Body of pancreas (tissue), 4 donors: ENCODE measurements at regions not wholly inside any gene's neighbourhood (a gene's known extent, or its start where the extent isn't known, plus 50 kb on each side); places are given as distances from the start of the nearest gene placed in this dataset.
A peak's percentile ranks its signal among the peaks of the same experiment; 100 is the strongest.

Source experiments
- ATAC-seq: fragments of 150-250 bp; one replicate; pipeline ENCODE4 v1.9.1; 2016
- DNase-seq, 4 donors: peaks; one replicate each; pipeline ENCODE4 v3.0.0-alpha.2; 2019
- H3K27ac ChIP-seq, 4 donors: fragments of 200-600 bp; sonication (generic); 1 replicate in 3 of 4; 2 replicates in 1 of 4; pipeline versions ENCODE4 v1.5.1 to v1.6.1; 2016 to 2019; ENCODE audit warnings: mild to moderate bottlenecking in 1 of 4, mixed read lengths in 1 of 4, moderate library complexity in 1 of 4
- H3K27me3 ChIP-seq, 2 donors: fragments of 200-600 bp; sonication (generic); one replicate each; pipeline ENCODE4 v1.6.0; 2016; ENCODE audit warnings: mild to moderate bottlenecking in 1 of 2
- H3K36me3 ChIP-seq, 2 donors: fragments of 200-600 bp; sonication (generic); replicated peaks in 1 of 2; 2 replicates each; pipeline ENCODE4 v1.5.1; 2016; ENCODE audit warnings: low read depth in 2 of 2; ENCODE audit not compliant: insufficient read depth in 1 of 2
- H3K4me1 ChIP-seq: fragments of 200-600 bp; sonication (generic); one replicate; pipeline ENCODE4 v1.6.0; 2016
- H3K4me3 ChIP-seq, 2 donors: fragments of 200-600 bp; sonication (generic); 1 replicate in 1 of 2; 2 replicates in 1 of 2; pipeline ENCODE4 v1.5.1; 2016 to 2019
- H3K9me3 ChIP-seq, 3 donors: fragments of 200-600 bp; sonication (generic); 1 replicate in 2 of 3; 2 replicates in 1 of 3; pipeline ENCODE4 v1.5.1; 2016
- POLR2A ChIP-seq, 3 donors: fragments of 450-650 bp; IDR thresholded peaks; one replicate each; pipeline ENCODE4 v1.6.1; 2016; ENCODE audit warnings: antibody characterized with exemption in 3 of 3, mild to moderate bottlenecking in 2 of 3
- WGBS, 2 donors: methylation state at CpG; one replicate each; pipeline ENCODE4 v1.1.5; 2017; 5-methylcytosine and 5-hydroxymethylcytosine counted together
- intact Hi-C: fragments of 100-400 bp; cut with DNase I; formaldehyde crosslinking; loops from one replicate; pipeline ENCODE4 v1.15.1; 2023
- TF ChIP-seq, protein P1 (sequence below), 7 experiments: fragments of 450-650 bp in 4 of 7; fragments of 200-600 bp in 3 of 7; sonication (generic) in 3 of 7; IDR thresholded peaks; one replicate each; pipeline ENCODE4 v1.5.1; 2016 to 2019; ENCODE audit warnings: antibody characterized with exemption in 7 of 7

DNA sequence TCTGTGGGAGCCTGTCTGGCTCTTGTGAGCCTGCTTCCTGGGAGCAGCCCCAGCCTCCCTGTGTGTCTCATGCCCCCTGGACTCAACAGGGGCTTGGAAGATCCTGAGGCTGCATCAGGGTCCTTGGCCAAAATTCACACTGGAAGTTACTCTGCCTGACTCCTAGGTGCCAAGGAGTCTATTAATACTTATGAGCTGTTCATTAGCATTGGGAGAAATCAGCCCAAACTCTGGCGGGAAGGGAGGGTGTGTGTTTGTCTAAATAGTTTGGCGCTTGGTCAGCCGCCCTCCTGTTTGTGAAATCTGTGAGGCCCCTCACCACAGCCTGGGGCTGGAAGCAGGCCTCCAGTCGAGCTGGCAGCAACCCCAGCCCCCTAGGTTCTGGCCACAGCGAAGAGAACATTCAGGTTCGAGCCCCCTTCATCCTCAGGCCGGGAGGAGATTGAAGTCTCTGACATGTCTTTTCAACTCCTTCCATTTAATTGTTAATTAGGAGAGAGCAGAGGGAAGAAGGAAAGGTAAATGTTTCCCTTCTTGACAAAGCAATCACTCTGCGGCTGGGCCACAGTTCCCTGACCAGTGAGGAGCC lies 82.1 kb upstream of the F3 start:
- no peak for DNase-seq
- no peaks in the 10 kb centered on the region for H3K9me3 ChIP-seq
- peaks cover 9% of the 10 kb centered on the region for H3K4me1 ChIP-seq
- WGBS, 2 donors, result 79 to 84% methylated on average over 7 of the region's 8 CpGs
- no peak overlapping the region for H3K27ac ChIP-seq
- no peak for ATAC-seq
- intact Hi-C loops, result no loop called here
- no peak for TF ChIP-seq POLR2A (IDR thresholded peaks at IDR 0.05)
- TF ChIP-seq, protein P1, sequence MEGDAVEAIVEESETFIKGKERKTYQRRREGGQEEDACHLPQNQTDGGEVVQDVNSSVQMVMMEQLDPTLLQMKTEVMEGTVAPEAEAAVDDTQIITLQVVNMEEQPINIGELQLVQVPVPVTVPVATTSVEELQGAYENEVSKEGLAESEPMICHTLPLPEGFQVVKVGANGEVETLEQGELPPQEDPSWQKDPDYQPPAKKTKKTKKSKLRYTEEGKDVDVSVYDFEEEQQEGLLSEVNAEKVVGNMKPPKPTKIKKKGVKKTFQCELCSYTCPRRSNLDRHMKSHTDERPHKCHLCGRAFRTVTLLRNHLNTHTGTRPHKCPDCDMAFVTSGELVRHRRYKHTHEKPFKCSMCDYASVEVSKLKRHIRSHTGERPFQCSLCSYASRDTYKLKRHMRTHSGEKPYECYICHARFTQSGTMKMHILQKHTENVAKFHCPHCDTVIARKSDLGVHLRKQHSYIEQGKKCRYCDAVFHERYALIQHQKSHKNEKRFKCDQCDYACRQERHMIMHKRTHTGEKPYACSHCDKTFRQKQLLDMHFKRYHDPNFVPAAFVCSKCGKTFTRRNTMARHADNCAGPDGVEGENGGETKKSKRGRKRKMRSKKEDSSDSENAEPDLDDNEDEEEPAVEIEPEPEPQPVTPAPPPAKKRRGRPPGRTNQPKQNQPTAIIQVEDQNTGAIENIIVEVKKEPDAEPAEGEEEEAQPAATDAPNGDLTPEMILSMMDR (IDR thresholded peaks at IDR 0.05), result no peak
- no peaks in the 10 kb centered on the region for H3K27me3 ChIP-seq
- H3K36me3 ChIP-seq, result no peaks in the 10 kb centered on the region
- H3K4me3 ChIP-seq, result no peak overlapping the region

DNA sequence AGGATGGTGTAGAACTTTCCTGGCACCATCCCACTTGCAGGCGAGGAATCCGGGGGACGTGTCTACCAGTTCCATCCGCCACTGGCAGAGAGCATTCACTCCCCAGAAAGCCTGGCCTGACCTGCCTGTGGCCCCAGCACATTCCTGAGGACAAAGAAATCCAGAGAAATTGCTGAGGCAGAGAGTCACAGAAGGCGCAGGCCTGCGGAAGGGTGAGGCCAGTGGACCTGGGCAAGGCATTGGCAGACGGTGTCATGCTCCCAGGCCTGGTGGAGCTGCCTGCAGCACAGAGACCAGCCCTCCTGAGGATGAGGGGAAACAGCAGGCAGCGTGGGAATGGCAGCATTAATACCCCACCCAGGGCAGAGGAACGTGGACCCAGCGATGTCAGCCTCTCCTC lies 81.2 kb upstream of the F3 start:
- DNase-seq, result no peak
- Histone ChIP-seq H3K4me3 (no peak overlapping the region), H3K36me3 (no peaks in the 10 kb centered on the region), H3K27ac (no peak overlapping the region), H3K9me3 (no peaks in the 10 kb centered on the region), H3K27me3 (no peaks in the 10 kb centered on the region), H3K4me1 (peaks cover 9% of the 10 kb centered on the region)
- no peak for ATAC-seq
- TF ChIP-seq, protein P1 (IDR thresholded peaks at IDR 0.05), result no peak
- no peak for TF ChIP-seq POLR2A (IDR thresholded peaks at IDR 0.05)
- 93 to 97% methylated on average over 10 of the region's 10 CpGs for WGBS, 2 donors
- intact Hi-C loops, result no loop called here

DNA sequence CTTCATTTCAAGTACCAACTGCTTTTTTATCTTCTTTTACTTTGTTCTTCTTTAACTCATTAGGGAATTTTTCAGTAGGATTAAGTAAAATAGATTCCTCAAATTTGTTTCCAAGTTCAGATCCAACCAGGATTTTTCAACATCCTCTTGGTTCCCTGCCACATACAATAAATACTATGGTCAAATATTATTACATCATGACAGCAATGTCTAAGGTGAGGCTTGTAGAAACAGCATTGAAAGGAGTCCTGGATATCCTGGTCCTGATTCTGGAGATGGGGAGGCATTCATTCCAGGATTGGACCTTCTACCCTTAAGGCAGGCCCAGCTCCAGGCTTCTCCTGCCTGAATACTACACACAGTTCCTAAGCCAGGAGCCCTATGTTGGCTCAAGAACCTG lies 80.2 kb upstream of the F3 start:
- intact Hi-C loops, result no loop called here
- no peak overlapping the region for H3K27ac ChIP-seq
- no peak for DNase-seq
- H3K4me1 ChIP-seq, result peaks cover 9% of the 10 kb centered on the region
- H3K4me3 ChIP-seq, result no peak overlapping the region
- H3K36me3 ChIP-seq, result no peaks in the 10 kb centered on the region
- TF ChIP-seq, protein P1 (IDR thresholded peaks at IDR 0.05), result no peak
- TF ChIP-seq POLR2A (IDR thresholded peaks at IDR 0.05), result no peak
- H3K9me3 ChIP-seq, result no peaks in the 10 kb centered on the region
- ATAC-seq, result no peak
- no peaks in the 10 kb centered on the region for H3K27me3 ChIP-seq

DNA sequence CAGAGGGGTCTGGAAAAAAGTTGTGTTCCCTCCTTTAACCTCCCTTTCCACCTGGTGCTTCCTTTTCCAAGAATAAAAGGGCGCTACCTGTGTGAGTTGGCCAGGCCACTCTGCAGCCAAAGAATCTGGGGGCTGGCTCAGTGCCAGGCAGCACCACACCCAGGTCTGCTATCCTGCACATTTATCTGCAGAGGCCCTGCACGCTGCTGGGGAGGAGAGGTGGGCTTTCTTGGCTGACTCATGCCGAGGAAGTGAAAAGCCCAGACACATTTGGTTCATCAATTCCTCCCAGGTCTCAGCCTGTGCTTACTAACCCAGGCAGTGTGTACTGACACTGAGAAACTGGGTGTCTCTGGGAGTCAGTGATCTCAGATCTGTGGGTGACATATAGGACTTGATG lies 79.8 kb upstream of the F3 start:
- H3K4me3 ChIP-seq, result no peak overlapping the region
- no peaks in the 10 kb centered on the region for H3K36me3 ChIP-seq
- H3K27ac ChIP-seq, result no peak overlapping the region
- no peak for TF ChIP-seq POLR2A (IDR thresholded peaks at IDR 0.05)
- TF ChIP-seq, protein P1 (IDR thresholded peaks at IDR 0.05), result no peak
- ATAC-seq (peak; percentile 21), DNase-seq (peak; percentile 41 to 65 (median 56))
- intact Hi-C loops, result no loop called here
- no peaks in the 10 kb centered on the region for H3K9me3 ChIP-seq
- WGBS, 2 donors, result 38 to 54% methylated on average over 3 of the region's 3 CpGs
- no peaks in the 10 kb centered on the region for H3K27me3 ChIP-seq
- peaks cover 13% of the 10 kb centered on the region for H3K4me1 ChIP-seq

DNA sequence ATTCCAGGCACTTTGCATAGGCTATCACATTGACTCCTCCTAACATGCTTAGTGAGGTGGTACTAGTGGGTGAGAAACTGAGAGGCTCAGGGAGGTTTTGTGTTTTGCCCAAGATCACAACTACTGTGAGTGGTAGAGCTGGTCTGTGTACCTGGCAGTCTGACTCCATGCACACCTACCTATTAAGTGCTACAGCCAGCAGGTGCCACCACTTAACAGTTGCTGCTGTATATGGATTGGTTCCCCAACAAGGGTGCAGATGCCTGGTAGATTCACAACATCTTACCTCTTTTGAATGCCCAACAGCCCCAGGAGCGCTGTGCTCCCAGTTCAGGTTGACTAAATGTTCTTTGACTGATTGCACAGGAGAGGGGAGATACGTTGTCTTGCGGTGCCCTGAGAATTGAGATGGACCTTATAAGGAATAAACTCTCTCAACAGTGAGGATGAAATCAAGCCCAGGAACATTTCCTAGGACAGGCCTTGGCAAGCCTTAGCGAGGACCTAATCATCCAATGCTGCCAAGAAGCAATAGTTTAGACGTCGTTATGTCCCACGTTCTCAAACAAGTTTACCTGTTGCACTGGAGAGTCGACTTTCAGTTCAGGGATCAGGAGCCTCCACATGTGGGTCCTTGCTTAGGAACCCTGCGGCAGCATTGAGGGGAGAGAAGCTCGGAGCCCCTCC lies 78.9 kb upstream of the F3 start:
- intact Hi-C loops, result no loop called here
- no peaks in the 10 kb centered on the region for H3K9me3 ChIP-seq
- no peaks in the 10 kb centered on the region for H3K36me3 ChIP-seq
- no peak overlapping the region for H3K4me3 ChIP-seq
- no peaks in the 10 kb centered on the region for H3K27me3 ChIP-seq
- no peak for DNase-seq
- no peak for ATAC-seq
- no peak overlapping the region for H3K27ac ChIP-seq
- no peak for TF ChIP-seq POLR2A (IDR thresholded peaks at IDR 0.05)
- TF ChIP-seq, protein P1 (IDR thresholded peaks at IDR 0.05), result no peak
- peaks cover 14% of the 10 kb centered on the region for H3K4me1 ChIP-seq
- 89 to 95% methylated on average over 10 of the region's 10 CpGs for WGBS, 2 donors
